ENCODE measurements at regions not wholly inside any gene's neighbourhood (a gene's known extent, or its start where the extent isn't known, plus 50 kb on each side); places are given as distances from the start of the nearest gene placed in this dataset.

DNA sequence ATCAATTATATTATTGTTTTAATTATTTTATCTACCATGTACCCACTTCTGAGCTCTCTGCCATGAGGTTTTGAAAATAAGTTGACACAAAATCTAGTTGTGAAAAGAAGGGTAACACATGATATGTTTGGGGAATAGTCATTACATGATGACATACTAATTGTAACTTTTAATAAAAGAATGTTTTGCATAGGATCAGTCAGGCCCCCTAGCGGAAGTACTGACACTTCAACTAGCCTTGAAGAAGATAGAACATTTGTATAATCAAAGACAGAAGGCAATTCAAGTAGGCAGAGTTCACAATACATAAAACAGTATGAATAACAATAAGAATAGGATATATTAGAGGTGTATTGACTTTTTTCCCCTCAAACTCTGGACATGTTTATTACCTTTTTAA lies 1191.0 kb upstream of the AGA start:
- WGBS: 32% methylated on average over 1 of the region's 1 CpG

DNA sequence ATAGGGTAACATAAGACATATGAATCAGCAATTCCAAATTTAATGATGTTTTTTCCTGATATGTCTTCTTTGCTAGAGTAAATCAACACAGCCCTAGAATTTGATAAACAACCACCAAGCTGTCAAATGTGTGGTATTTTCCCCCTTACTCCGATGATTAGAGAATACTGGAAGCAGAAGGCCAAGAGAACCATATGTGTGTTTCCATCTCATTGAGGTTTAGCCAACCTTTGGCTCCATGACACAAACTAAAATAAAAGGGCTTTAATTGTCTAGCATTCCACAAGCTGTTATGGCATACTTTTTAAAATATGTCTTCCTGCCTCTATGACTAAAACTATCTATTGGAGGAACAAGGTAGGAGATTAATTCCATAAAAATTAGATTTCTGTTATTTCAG lies 1222.4 kb upstream of the AGA start:
- DNase-seq (ENCODE audit: extremely low spot score): no peak
- Histone ChIP-seq H3K36me3 (ENCODE audit: insufficient read depth) (no peaks in the 10 kb centered on the region), H3K4me3 (ENCODE audit: low read depth, low read length) (no peak overlapping the region), H3K27ac (ENCODE audit: low read depth) (no peak overlapping the region), H3K4me1 (ENCODE audit: insufficient read depth) (no peaks in the 10 kb centered on the region)
- 88% methylated on average over 1 of the region's 1 CpG for WGBS

More for the DNA sequence above, 1191.0 kb upstream of the AGA start:
- H3K4me3 ChIP-seq (ENCODE audit: low read depth, low read length): no peak overlapping the region
- DNase-seq (ENCODE audit: extremely low spot score): no peak
- H3K36me3 ChIP-seq (ENCODE audit: insufficient read depth): no peaks in the 10 kb centered on the region
- no peaks in the 10 kb centered on the region for H3K4me1 ChIP-seq (ENCODE audit: insufficient read depth)
- no peak overlapping the region for H3K27ac ChIP-seq (ENCODE audit: low read depth)

DNA sequence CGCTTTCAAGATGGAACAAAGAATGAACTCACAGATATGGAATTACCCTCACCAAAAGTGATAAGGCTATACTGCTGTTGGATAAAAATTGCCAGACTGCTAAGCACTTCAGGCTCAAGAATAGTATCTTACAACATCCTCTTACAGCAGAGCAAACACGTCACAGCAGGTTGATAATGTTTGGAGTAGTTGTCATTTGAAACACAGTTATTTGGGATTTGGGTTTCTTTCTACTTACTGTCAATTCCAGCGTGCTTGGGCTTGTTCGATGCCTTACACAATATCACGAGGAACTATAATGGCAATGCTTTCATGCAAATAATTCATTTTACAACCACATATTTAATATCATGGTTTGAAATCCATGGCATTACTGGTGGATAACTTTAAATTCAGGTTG lies 1223.7 kb upstream of the AGA start:
- no peak for DNase-seq (ENCODE audit: extremely low spot score)
- 80% methylated on average over 5 of the region's 5 CpGs for WGBS
- Histone ChIP-seq H3K27ac (ENCODE audit: low read depth) (no peak overlapping the region), H3K36me3 (ENCODE audit: insufficient read depth) (no peaks in the 10 kb centered on the region), H3K4me1 (ENCODE audit: insufficient read depth) (no peaks in the 10 kb centered on the region), H3K4me3 (ENCODE audit: low read depth, low read length) (no peak overlapping the region)

DNA sequence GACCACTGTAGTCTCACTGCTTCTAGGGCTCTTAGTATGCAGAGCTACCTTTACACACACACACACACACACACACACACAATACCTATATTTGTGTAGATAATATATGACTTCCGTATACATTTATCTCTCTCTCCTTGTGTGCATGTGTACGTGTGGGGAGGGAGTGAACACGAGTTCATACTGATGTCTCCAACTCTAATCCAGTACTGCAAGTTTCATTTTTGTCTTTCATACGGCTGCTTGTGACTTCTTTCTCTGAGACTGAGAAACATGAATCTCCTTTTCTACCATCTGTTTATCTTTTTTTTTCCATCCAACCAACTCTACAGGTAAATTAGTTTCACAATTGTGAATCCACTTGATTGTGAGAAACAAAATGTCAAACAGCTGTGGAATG lies 1229.5 kb upstream of the AGA start:
- no peak for DNase-seq (ENCODE audit: extremely low spot score)
- H3K4me1 ChIP-seq (ENCODE audit: insufficient read depth): no peaks in the 10 kb centered on the region
- H3K4me3 ChIP-seq (ENCODE audit: low read depth, low read length): no peak overlapping the region
- no peaks in the 10 kb centered on the region for H3K36me3 ChIP-seq (ENCODE audit: insufficient read depth)
- 89% methylated on average over 4 of the region's 4 CpGs for WGBS
- H3K27ac ChIP-seq (ENCODE audit: low read depth): no peak overlapping the region

DNA sequence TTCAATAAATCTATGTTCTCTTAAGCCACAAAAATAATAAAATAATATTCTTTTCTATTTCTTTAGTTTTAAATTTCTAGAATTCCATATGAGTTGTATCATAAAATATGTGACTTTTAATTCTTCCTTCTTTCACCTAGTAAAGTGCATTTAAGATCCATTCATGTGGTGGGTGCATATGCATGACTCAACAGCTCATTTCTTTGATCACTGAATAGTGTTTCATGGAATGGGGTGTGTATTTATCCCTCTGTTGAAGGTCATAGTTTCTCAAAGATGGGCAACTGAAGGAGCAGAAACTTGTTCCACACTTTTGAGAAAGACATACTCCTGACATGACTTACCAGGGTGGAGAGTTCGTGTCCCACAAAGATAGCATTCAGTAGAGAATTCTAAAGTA lies 1230.3 kb upstream of the AGA start:
- no peaks in the 10 kb centered on the region for H3K36me3 ChIP-seq (ENCODE audit: insufficient read depth)

DNA sequence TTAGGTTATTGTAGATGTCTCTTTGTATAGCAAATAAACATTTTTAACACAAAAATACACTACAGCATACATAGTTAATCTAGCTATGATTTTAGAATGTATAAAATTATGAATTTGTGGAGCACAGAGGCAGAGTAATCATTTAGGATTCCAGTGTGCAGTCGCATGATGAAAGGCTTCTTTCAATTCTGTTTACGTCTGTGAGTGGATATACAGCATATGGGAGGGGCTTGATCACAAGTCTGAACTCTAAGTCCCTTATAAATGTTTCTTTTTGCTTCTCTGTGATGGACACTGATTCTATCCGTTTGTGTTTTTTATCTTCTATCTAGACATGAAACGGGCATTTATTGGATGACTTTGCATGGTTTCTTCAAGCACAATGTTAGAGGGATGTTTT lies 1239.6 kb upstream of the AGA start:
- no peak for DNase-seq (ENCODE audit: extremely low spot score)
- WGBS: 35% methylated on average over 4 of the region's 4 CpGs
- Histone ChIP-seq H3K36me3 (ENCODE audit: insufficient read depth) (no peaks in the 10 kb centered on the region), H3K27ac (ENCODE audit: low read depth) (no peak overlapping the region), H3K4me1 (ENCODE audit: insufficient read depth) (no peaks in the 10 kb centered on the region), H3K4me3 (ENCODE audit: low read depth, low read length) (no peak overlapping the region)

More for the DNA sequence above, 1230.3 kb upstream of the AGA start:
- Histone ChIP-seq H3K4me3 (ENCODE audit: low read depth, low read length) (no peak overlapping the region), H3K4me1 (ENCODE audit: insufficient read depth) (no peaks in the 10 kb centered on the region), H3K27ac (ENCODE audit: low read depth) (no peak overlapping the region)
- WGBS: 72% methylated on average over 1 of the region's 1 CpG
- DNase-seq (ENCODE audit: extremely low spot score): no peak

DNA sequence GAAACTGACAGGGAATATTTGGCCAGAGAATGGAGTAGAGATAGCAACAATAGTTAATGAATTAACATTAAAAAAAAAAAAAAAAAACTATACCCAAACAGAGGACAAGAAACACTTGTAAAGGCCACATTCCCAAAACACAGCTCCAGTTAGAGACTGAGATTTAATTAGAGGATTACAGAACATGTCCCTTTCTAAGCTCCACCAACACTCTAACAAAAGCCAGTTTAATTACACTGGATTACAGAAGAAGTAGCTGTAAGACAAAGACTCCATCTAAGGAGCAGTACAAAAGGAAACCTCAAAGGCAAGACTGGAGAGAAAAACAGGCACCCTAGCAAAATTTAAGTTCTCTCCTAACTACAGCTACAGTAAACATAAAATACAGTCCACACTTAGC lies 1247.7 kb upstream of the AGA start:
- Histone ChIP-seq H3K4me1 (ENCODE audit: insufficient read depth) (no peaks in the 10 kb centered on the region), H3K36me3 (ENCODE audit: insufficient read depth) (no peaks in the 10 kb centered on the region), H3K4me3 (ENCODE audit: low read depth, low read length) (no peak overlapping the region), H3K27ac (ENCODE audit: low read depth) (no peak overlapping the region)
- DNase-seq (ENCODE audit: extremely low spot score): no peak

DNA sequence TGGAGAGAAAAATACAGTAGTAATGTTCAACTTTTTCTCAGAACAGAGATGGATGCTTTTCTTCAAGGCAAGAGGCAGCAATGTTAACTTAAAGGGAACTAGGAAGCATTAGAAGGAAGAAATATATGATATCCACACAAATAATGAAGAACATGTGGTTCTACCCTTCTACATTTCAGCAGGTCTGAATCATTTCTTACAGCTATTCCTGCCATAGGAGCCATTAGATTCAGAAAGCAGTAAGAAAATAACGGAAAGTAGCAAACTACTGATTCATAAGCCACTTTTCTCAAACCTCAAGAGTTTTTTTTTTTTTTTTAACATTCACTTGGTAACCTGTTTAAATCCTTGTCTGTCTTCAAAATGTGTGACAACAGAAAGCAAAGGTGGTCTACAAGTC lies 1251.6 kb upstream of the AGA start:
- H3K4me3 ChIP-seq (ENCODE audit: low read depth, low read length): no peak overlapping the region
- H3K4me1 ChIP-seq (ENCODE audit: insufficient read depth): no peaks in the 10 kb centered on the region
- no peaks in the 10 kb centered on the region for H3K36me3 ChIP-seq (ENCODE audit: insufficient read depth)
- no peak for DNase-seq (ENCODE audit: extremely low spot score)
- H3K27ac ChIP-seq (ENCODE audit: low read depth): no peak overlapping the region
- WGBS: 84% methylated on average over 1 of the region's 1 CpG

DNA sequence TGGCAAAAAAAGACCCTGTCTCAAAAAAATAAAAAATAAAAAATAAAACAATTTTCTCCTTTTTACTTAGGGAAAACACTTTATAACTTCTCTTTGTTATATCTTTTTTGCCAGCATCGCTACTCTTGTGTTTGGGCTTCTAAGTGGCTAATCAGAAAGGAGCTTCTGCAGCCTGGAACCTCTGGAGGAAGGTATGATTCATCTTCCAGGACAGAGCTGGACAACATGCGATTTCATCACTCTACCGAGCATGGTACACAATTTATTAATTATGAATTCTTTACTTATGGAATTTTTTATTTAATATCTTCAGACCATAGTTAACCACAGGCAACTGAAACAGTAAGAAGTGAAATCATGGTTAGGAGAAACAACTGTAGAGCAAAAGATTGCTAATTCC lies 1254.3 kb upstream of the AGA start:
- Histone ChIP-seq H3K27ac (ENCODE audit: low read depth) (no peak overlapping the region), H3K36me3 (ENCODE audit: insufficient read depth) (no peaks in the 10 kb centered on the region), H3K4me1 (ENCODE audit: insufficient read depth) (no peaks in the 10 kb centered on the region), H3K4me3 (ENCODE audit: low read depth, low read length) (no peak overlapping the region)
- WGBS: 89% methylated on average over 3 of the region's 3 CpGs
- no peak for DNase-seq (ENCODE audit: extremely low spot score)

DNA sequence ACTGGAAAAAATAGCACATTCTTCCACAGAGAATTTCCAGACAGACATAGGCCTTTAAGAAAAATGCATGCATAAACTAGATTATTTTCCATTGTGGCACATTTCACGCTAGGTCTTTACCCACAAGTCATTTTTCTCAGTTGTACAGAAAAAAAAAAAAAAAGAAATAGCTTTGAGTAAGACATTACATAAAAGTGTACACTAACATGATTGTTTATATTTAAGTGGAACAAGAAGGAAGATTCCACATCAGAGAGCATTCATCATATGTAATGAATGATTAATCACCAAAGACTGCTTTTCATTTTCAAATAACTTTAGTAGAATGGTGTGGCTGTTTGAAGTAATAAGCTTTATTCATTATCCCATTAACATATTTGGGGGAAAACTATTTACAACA lies 1270.2 kb upstream of the AGA start:
- no peak for DNase-seq (ENCODE audit: extremely low spot score)
- Histone ChIP-seq H3K4me3 (ENCODE audit: low read depth, low read length) (no peak overlapping the region), H3K4me1 (ENCODE audit: insufficient read depth) (no peaks in the 10 kb centered on the region), H3K36me3 (ENCODE audit: insufficient read depth) (no peaks in the 10 kb centered on the region), H3K27ac (ENCODE audit: low read depth) (no peak overlapping the region)
- WGBS: 94% methylated on average over 1 of the region's 1 CpG

DNA sequence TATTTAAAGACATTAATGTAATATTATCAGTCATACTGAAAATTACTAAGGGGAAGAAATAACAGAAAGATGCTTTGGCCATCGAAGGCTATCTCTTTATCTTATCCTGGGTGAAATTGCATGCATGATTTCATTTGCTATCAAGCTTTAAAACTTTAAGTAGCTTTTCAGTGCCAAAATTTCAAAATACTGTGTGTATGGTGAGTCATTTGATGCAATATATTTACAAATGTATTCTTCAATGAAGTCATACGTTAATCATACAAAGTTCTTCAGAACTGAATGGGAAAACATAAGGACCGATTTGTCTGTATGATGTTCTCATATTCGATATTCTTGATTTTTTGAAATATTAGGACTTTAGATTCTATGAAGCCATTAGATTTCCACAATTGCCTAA lies 1295.8 kb upstream of the AGA start:
- H3K4me1 ChIP-seq (ENCODE audit: insufficient read depth): no peaks in the 10 kb centered on the region
- 79% methylated on average over 4 of the region's 4 CpGs for WGBS
- H3K36me3 ChIP-seq (ENCODE audit: insufficient read depth): no peaks in the 10 kb centered on the region
- no peak overlapping the region for H3K4me3 ChIP-seq (ENCODE audit: low read depth, low read length)
- H3K27ac ChIP-seq (ENCODE audit: low read depth): no peak overlapping the region
- DNase-seq (ENCODE audit: extremely low spot score): no peak

DNA sequence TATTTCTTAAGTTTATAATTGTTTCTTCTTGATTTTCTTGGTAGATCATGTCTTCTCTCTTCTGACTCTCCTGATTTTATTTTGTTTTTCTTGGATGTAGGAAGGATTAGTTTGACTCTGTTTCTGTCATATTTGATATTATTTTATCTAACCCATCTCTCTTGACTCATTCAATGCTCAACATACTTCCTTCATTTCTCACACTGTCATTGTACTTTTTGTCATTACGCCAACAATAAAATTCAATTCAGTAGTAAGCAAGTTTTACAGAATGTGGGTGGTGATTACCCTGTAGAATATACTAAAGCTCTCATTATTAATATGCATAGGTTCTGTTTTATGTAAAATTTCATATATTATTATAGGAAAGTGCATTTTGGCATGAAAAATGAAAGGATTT lies 1303.0 kb upstream of the AGA start:
- DNase-seq (ENCODE audit: extremely low spot score): no peak
- Histone ChIP-seq H3K4me3 (ENCODE audit: low read depth, low read length) (no peak overlapping the region), H3K27ac (ENCODE audit: low read depth) (no peak overlapping the region), H3K36me3 (ENCODE audit: insufficient read depth) (no peaks in the 10 kb centered on the region), H3K4me1 (ENCODE audit: insufficient read depth) (no peaks in the 10 kb centered on the region)
- WGBS: 97% methylated on average over 1 of the region's 1 CpG

DNA sequence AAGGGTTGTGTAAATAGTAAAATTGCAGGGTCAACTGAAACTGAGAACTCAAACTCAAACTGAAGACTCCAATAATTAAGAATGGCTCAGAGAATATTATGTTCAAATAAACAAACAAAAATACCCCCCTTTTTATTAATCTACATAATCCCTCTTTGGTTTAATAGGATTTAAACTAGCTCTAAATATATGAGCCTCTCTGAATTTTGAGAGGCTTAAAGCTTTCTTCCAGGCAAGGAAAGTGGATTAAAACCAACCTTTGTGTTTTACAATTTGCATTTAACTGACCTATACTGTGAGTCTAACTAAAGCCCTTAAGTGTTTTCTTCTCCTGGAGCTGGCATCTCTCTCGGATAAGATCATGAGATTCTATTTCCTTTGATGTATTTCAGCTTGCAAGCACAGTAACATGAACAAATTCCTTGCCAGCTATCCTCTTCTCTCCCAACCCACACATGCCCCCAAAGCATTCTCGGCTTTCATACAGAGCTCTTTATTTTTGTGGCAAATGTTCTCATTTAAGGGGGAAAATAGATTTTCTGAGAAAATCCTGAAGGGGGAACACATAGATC lies 1310.8 kb upstream of the AGA start:
- H3K4me1 ChIP-seq (ENCODE audit: insufficient read depth): no peaks in the 10 kb centered on the region

DNA sequence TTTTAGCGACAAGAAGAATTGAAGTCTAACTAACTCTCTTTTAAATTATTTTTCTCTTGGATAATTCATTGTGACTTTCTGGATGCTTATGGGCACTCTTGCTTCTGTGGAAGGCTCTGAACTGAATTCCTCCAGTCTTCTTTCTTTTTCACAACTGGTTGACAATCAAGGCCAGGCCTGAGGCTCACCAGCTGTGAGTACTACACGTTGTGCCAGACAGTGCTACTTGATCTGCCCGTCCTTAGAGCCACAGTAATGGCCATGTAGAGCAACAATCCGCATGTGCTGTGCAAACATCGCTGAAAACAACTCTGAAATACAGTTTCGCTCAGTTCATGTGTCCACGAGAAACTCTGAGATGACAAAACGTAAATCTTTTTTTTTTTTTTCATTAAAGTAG lies 1336.3 kb upstream of the AGA start:
- 69% methylated on average over 8 of the region's 8 CpGs for WGBS
- H3K4me3 ChIP-seq (ENCODE audit: low read depth, low read length): no peak overlapping the region
- no peaks in the 10 kb centered on the region for H3K36me3 ChIP-seq (ENCODE audit: insufficient read depth)
- no peaks in the 10 kb centered on the region for H3K4me1 ChIP-seq (ENCODE audit: insufficient read depth)
- DNase-seq (ENCODE audit: extremely low spot score): no peak
- H3K27ac ChIP-seq (ENCODE audit: low read depth): no peak overlapping the region

More for the DNA sequence above, 1310.8 kb upstream of the AGA start:
- H3K27ac ChIP-seq (ENCODE audit: low read depth): no peak overlapping the region
- DNase-seq (ENCODE audit: extremely low spot score): no peak
- 19% methylated on average over 2 of the region's 2 CpGs for WGBS
- H3K4me3 ChIP-seq (ENCODE audit: low read depth, low read length): no peak overlapping the region
- H3K36me3 ChIP-seq (ENCODE audit: insufficient read depth): no peaks in the 10 kb centered on the region

DNA sequence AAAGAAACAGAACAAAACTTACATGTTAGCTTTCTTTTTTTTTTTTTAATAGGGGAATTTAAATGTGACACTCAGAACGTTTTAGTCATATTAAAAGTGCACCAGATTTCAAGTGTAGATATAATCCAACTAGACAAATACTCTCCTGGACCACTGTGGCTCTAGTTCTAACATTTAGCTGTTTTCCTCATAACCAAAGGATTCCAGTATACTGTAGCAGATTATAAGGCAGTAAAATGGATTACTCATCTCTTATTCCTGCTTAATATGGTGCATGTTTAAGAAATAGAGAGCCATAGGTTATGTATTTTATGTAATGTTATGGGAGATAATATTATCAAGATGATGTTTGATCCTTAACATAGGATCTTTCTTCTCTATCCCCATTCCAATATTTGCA lies 1339.5 kb upstream of the AGA start:
- Histone ChIP-seq H3K4me3 (ENCODE audit: low read depth, low read length) (no peak overlapping the region), H3K27ac (ENCODE audit: low read depth) (no peak overlapping the region), H3K4me1 (ENCODE audit: insufficient read depth) (no peaks in the 10 kb centered on the region), H3K36me3 (ENCODE audit: insufficient read depth) (no peaks in the 10 kb centered on the region)
- DNase-seq (ENCODE audit: extremely low spot score): no peak
- WGBS: 19% methylated on average over 1 of the region's 1 CpG
